SK-N-SH treated with all-trans-retinoic acid at 6 μM for 48 hours (cell line): ENCODE measurements at regions not wholly inside any gene's neighbourhood (a gene's known extent, or its start where the extent isn't known, plus 50 kb on each side); places are given as distances from the start of the nearest gene placed in this dataset.

ENCODE experiments used
- ARNTL ChIP-seq: fragments of 450-650 bp; formaldehyde crosslinking; IDR thresholded peaks from 2 replicates; pipeline ENCODE4 v1.5.0; 2020; ENCODE audit warnings: low read depth, mild to moderate bottlenecking, moderate library complexity, borderline replicate concordance
- CREB5 ChIP-seq: fragments of 250-450 bp; sonication (Bioruptor Pico); IDR thresholded peaks from 2 replicates; pipeline ENCODE4 v1.5.1; 2020; ENCODE audit warnings: low read depth, mild to moderate bottlenecking, moderate library complexity
- CSDC2 ChIP-seq: fragments of 250-450 bp; sonication (Bioruptor Pico); IDR thresholded peaks from 2 replicates; pipeline ENCODE4 v1.5.0; 2020; ENCODE audit warnings: mild to moderate bottlenecking, moderate library complexity
- OSR1 ChIP-seq: fragments of 250-450 bp; sonication (Bioruptor Pico); IDR thresholded peaks from 2 replicates; pipeline ENCODE4 v1.8.0; 2022; ENCODE audit warnings: moderate library complexity, mild to moderate bottlenecking, inconsistent platforms
- PATZ1 ChIP-seq: fragments of 250-450 bp; sonication (Bioruptor Pico); IDR thresholded peaks from 2 replicates; pipeline ENCODE4 v1.8.0; 2020; ENCODE audit warnings: mild to moderate bottlenecking, moderate library complexity, borderline replicate concordance
- RARB ChIP-seq: fragments of 250-450 bp; sonication (Bioruptor Pico); IDR thresholded peaks from 2 replicates; pipeline ENCODE4 v1.8.0; 2021; ENCODE audit warnings: mild to moderate bottlenecking, moderate library complexity

- TF ChIP-seq CSDC2 (no peak), PATZ1 (CRISPR knock-in tag) (no peak), OSR1 (no peak), RARB (CRISPR knock-in tag) (no peak), ARNTL (CRISPR knock-in tag) (no peak), CREB5 (CRISPR knock-in tag) (no peak; the same call in 1 of the 2 replicates)
These were observed 503.5 kb downstream of the KIF20B start for GRCh38 chr10:90204956-90205314.
